Sigmoid colon (tissue), 6 donors: ENCODE measurements at regions not wholly inside any gene's neighbourhood (a gene's known extent, or its start where the extent isn't known, plus 50 kb on each side); places are given as distances from the start of the nearest gene placed in this dataset.

Experiments used
- DNase-seq: peaks from one replicate; pipeline ENCODE4 v3.0.0-alpha.2; 2019
- H3K27ac ChIP-seq, 4 donors: fragments of 200-600 bp; sonication (generic); one replicate each; pipeline ENCODE4 v1.5.1; 2016 to 2019; ENCODE audit warnings: mild to moderate bottlenecking in 1 of 4
- H3K27me3 ChIP-seq, 3 donors: fragments of 200-600 bp; sonication (generic); one replicate each; pipeline ENCODE4 v1.5.1; 2019; ENCODE audit warnings: mild to moderate bottlenecking in 1 of 3
- H3K36me3 ChIP-seq, 4 donors: fragments of 200-600 bp; sonication (generic); one replicate each; pipeline ENCODE4 v1.5.1; 2016 to 2019
- H3K4me1 ChIP-seq, 4 donors: fragments of 200-600 bp; sonication (generic); one replicate each; pipeline ENCODE4 v1.5.1; 2017 to 2019
- H3K4me3 ChIP-seq, 4 donors: fragments of 200-600 bp; sonication (generic); one replicate each; pipeline ENCODE4 v1.5.1; 2017 to 2019; ENCODE audit warnings: mild to moderate bottlenecking in 2 of 4, moderate library complexity in 1 of 4
- H3K9me3 ChIP-seq, 4 donors: fragments of 200-600 bp in 3 of 4; sonication (generic) in 3 of 4; one replicate each; pipeline versions ENCODE4 v1.5.1 to v1.6.1; 2013 to 2019
- CTCF ChIP-seq, 4 experiments: fragments of 450-650 bp in 3 of 4; fragments of 200-600 bp in 1 of 4; IDR thresholded peaks; one replicate each; pipeline ENCODE4 v1.5.1; 2016 to 2019; ENCODE audit warnings: antibody characterized with exemption in 4 of 4, mild to moderate bottlenecking in 3 of 4, moderate library complexity in 2 of 4
- EP300 ChIP-seq, 4 donors: sonication (generic); formaldehyde crosslinking; IDR thresholded peaks; one replicate each; pipeline ENCODE4 v1.6.1; 2017; ENCODE audit warnings: antibody characterized with exemption in 4 of 4
- POLR2A ChIP-seq, 2 donors: fragments of 450-650 bp; IDR thresholded peaks; one replicate each; pipeline ENCODE4 v1.6.1; 2016; ENCODE audit warnings: antibody characterized with exemption in 2 of 2, mild to moderate bottlenecking in 2 of 2, moderate library complexity in 2 of 2
- POLR2AphosphoS5 ChIP-seq, 4 donors: sonication (generic); formaldehyde crosslinking; IDR thresholded peaks; one replicate each; pipeline ENCODE4 v1.6.1; 2017; ENCODE audit warnings: antibody characterized with exemption in 4 of 4
- WGBS, 2 donors: extraction: QIAGEN DNeasy Blood & Tissue Kit; methylation state at CpG; one replicate each; pipeline ENCODE4 v1.1.7; 2013; 5-methylcytosine and 5-hydroxymethylcytosine counted together
- intact Hi-C: fragments of 100-400 bp; cut with DNase I; formaldehyde crosslinking; loops from one replicate; pipeline ENCODE4 v1.15.1; 2023
- donor health status: healthy with polysubstance abuse.
- donor health status: healthy.

DNA sequence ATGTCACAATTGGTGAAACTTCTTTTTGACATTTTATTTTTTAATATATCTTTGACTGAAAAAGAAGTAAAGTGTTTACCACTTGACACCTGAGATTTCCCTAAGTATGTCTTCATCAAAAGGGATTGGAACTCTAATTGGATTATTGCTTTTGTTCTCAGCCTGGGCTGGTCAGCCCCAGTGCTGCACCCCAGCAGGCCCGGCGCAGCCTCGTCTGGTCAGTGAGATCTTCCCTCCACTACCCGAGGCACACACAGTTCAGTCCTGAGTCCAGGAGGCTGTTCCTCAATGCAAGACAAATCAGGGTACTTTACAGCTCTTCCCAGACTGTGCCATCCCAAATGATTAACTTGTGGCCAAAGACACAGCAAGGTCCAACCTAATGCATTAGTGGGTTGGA is 146.9 kb upstream of the SEMA6D start:
- H3K9me3 ChIP-seq = no peaks in the 10 kb centered on the region
- no peak for TF ChIP-seq CTCF (IDR thresholded peaks at IDR 0.05)
- TF ChIP-seq POLR2AphosphoS5 (IDR thresholded peaks at IDR 0.05) = no peak
- TF ChIP-seq POLR2A (IDR thresholded peaks at IDR 0.05) = no peak
- TF ChIP-seq EP300 (IDR thresholded peaks at IDR 0.05) = no peak
- intact Hi-C loops = no loop called here
- H3K36me3 ChIP-seq = no peaks in the 10 kb centered on the region
- no peak overlapping the region for H3K4me3 ChIP-seq
- DNase-seq = no peak
- H3K27ac ChIP-seq = no peak overlapping the region
- 71% methylated on average over 4 of the region's 4 CpGs for WGBS, 2 donors
- H3K4me1 ChIP-seq = no peaks in the 10 kb centered on the region
- no peaks in the 10 kb centered on the region for H3K27me3 ChIP-seq

- 78 to 83% methylated on average over 4 of the region's 4 CpGs for WGBS, 2 donors
- Histone ChIP-seq H3K27ac (no peak overlapping the region), H3K4me3 (no peak overlapping the region), H3K9me3 (no peaks in the 10 kb centered on the region), H3K4me1 (peaks cover 0 to under 1% (median 0%) of the 10 kb centered on the region in 4 donors), H3K27me3 (no peaks in the 10 kb centered on the region), H3K36me3 (no peaks in the 10 kb centered on the region)
- intact Hi-C loops = no loop called here
- no peak for DNase-seq
- no peak for TF ChIP-seq POLR2A (IDR thresholded peaks at IDR 0.05)
- TF ChIP-seq CTCF (IDR thresholded peaks at IDR 0.05) = no peak
- TF ChIP-seq POLR2AphosphoS5 (IDR thresholded peaks at IDR 0.05) = no peak
- no peak for TF ChIP-seq EP300 (IDR thresholded peaks at IDR 0.05)
These were observed 146.2 kb upstream of the SEMA6D start for GRCh38 chr15:47570881-47571640.

- no peak overlapping the region for H3K4me3 ChIP-seq
- H3K27ac ChIP-seq = no peak overlapping the region
- intact Hi-C loops = no loop called here
- no peaks in the 10 kb centered on the region for H3K27me3 ChIP-seq
- H3K9me3 ChIP-seq = no peaks in the 10 kb centered on the region
- H3K4me1 ChIP-seq = peaks cover 0 to 18% (median 6%) of the 10 kb centered on the region in 4 donors
- no peak for TF ChIP-seq POLR2AphosphoS5 (IDR thresholded peaks at IDR 0.05)
- TF ChIP-seq POLR2A (IDR thresholded peaks at IDR 0.05) = no peak
- TF ChIP-seq CTCF (IDR thresholded peaks at IDR 0.05) = no peak
- no peak for TF ChIP-seq EP300 (IDR thresholded peaks at IDR 0.05)
- H3K36me3 ChIP-seq = no peaks in the 10 kb centered on the region
- no peak for DNase-seq
These were observed 143.6 kb upstream of the SEMA6D start for GRCh38 chr15:47573673-47574072.

GRCh38 chr15:47577000-47577399 is 140.3 kb upstream of the SEMA6D start:
- Histone ChIP-seq H3K4me3 (no peak overlapping the region), H3K27me3 (no peaks in the 10 kb centered on the region), H3K27ac (peak overlapping the region in 1 of 4 donors; percentile 16), H3K9me3 (no peaks in the 10 kb centered on the region), H3K4me1 (peaks cover 0 to 18% (median 6%) of the 10 kb centered on the region in 4 donors), H3K36me3 (no peaks in the 10 kb centered on the region)
- TF ChIP-seq CTCF (IDR thresholded peaks at IDR 0.05) = no peak
- TF ChIP-seq POLR2AphosphoS5 (IDR thresholded peaks at IDR 0.05) = peak; percentile 31 to 75 (median 44)
- no peak for TF ChIP-seq EP300 (IDR thresholded peaks at IDR 0.05)
- no peak for TF ChIP-seq POLR2A (IDR thresholded peaks at IDR 0.05)
- intact Hi-C loops = no loop called here
- DNase-seq = no peak

GRCh38 chr15:47577461-47577860 is 139.8 kb upstream of the SEMA6D start:
- H3K36me3 ChIP-seq = no peaks in the 10 kb centered on the region
- no peaks in the 10 kb centered on the region for H3K9me3 ChIP-seq
- no peaks in the 10 kb centered on the region for H3K27me3 ChIP-seq
- no peak overlapping the region for H3K4me3 ChIP-seq
- DNase-seq = no peak
- intact Hi-C loops = no loop called here
- WGBS, 2 donors = 70 to 81% methylated on average over 3 of the region's 3 CpGs
- peak overlapping the region in 1 of 4 donors; percentile 16 for H3K27ac ChIP-seq
- peaks cover 0 to 18% (median 6%) of the 10 kb centered on the region in 4 donors for H3K4me1 ChIP-seq
- TF ChIP-seq CTCF (IDR thresholded peaks at IDR 0.05) = no peak
- no peak for TF ChIP-seq POLR2A (IDR thresholded peaks at IDR 0.05)
- no peak for TF ChIP-seq EP300 (IDR thresholded peaks at IDR 0.05)
- no peak for TF ChIP-seq POLR2AphosphoS5 (IDR thresholded peaks at IDR 0.05)
